ENCODE measurements at regions not wholly inside any gene's neighbourhood (a gene's known extent, or its start where the extent isn't known, plus 50 kb on each side); places are given as distances from the start of the nearest gene placed in this dataset.

GRCh38 chr4:12580787-12581186 is 903.4 kb downstream of the RAB28 start:
- Mint-ChIP-seq H3K9me3 (ENCODE audit: low read depth) (no peaks in the 10 kb centered on the region), H3K36me3 (ENCODE audit: low read depth) (no peaks in the 10 kb centered on the region), H3K4me1 (ENCODE audit: low read depth) (no peaks in the 10 kb centered on the region), H3K4me3 (ENCODE audit: unreplicated experiment) (no peak overlapping the region), H3K27ac (ENCODE audit: unreplicated experiment) (no peak overlapping the region), H3K27me3 (ENCODE audit: low read depth) (peaks cover 3% of the 10 kb centered on the region)
- DNase-seq (ENCODE audit: low spot score), result no peak
- TF ChIP-seq, protein P1, sequence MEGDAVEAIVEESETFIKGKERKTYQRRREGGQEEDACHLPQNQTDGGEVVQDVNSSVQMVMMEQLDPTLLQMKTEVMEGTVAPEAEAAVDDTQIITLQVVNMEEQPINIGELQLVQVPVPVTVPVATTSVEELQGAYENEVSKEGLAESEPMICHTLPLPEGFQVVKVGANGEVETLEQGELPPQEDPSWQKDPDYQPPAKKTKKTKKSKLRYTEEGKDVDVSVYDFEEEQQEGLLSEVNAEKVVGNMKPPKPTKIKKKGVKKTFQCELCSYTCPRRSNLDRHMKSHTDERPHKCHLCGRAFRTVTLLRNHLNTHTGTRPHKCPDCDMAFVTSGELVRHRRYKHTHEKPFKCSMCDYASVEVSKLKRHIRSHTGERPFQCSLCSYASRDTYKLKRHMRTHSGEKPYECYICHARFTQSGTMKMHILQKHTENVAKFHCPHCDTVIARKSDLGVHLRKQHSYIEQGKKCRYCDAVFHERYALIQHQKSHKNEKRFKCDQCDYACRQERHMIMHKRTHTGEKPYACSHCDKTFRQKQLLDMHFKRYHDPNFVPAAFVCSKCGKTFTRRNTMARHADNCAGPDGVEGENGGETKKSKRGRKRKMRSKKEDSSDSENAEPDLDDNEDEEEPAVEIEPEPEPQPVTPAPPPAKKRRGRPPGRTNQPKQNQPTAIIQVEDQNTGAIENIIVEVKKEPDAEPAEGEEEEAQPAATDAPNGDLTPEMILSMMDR (IDR thresholded peaks at IDR 0.05), result no peak

DNA sequence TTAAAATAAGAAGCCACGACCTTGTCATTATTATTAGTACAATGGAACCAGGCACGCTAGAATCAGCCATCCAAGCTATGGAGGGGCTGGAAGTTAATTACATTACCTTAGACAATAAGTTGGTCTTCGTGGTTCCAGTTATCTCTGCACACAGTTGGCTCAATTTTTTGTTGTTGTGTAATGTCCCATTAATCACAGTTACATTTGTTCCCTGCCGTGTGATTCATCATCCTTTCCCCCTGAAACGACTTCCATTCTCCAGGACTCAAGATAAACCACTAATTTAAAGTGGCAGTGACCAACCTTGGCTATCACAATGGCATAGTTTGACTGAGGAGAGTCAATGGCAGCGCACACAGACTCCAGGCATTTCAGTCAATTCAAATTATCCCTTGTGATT is 905.0 kb downstream of the RAB28 start:
- Mint-ChIP-seq H3K4me3 (ENCODE audit: unreplicated experiment) (no peak overlapping the region), H3K36me3 (ENCODE audit: low read depth) (no peaks in the 10 kb centered on the region), H3K27ac (ENCODE audit: unreplicated experiment) (no peak overlapping the region), H3K9me3 (ENCODE audit: low read depth) (peaks cover 5% of the 10 kb centered on the region), H3K4me1 (ENCODE audit: low read depth) (no peaks in the 10 kb centered on the region), H3K27me3 (ENCODE audit: low read depth) (peaks cover 5% of the 10 kb centered on the region)
- no peak for DNase-seq (ENCODE audit: low spot score)
- TF ChIP-seq, protein P1 (IDR thresholded peaks at IDR 0.05), result no peak

- H3K27me3 Mint-ChIP-seq (ENCODE audit: low read depth), result peaks cover 5% of the 10 kb centered on the region
- no peak overlapping the region for H3K4me3 Mint-ChIP-seq (ENCODE audit: unreplicated experiment)
- H3K4me1 Mint-ChIP-seq (ENCODE audit: low read depth), result no peaks in the 10 kb centered on the region
- no peak for DNase-seq (ENCODE audit: low spot score)
- H3K9me3 Mint-ChIP-seq (ENCODE audit: low read depth), result peaks cover 5% of the 10 kb centered on the region
- TF ChIP-seq, protein P1 (IDR thresholded peaks at IDR 0.05), result no peak
- H3K36me3 Mint-ChIP-seq (ENCODE audit: low read depth), result no peaks in the 10 kb centered on the region
- no peak overlapping the region for H3K27ac Mint-ChIP-seq (ENCODE audit: unreplicated experiment)
These were observed 907.7 kb downstream of the RAB28 start for GRCh38 chr4:12576409-12576808.

DNA sequence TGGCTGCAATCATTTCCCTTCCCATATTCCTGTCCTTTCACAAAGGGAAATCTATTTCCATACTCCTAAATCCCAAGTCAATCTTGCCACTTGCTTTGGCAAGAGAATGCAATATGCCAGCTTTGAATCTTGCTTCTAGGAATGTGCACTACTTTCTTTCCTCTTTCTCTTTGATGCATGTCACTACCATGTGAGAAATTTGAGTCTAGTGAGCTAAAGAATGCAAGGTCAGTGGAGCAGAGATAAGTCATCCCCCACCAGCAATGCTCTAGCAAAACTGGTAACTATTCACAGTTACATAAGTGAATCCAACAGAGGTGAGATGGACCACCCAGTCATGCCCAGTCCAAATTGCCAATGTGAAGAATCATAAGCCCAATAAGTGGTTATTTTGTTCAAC is 910.4 kb downstream of the RAB28 start:
- Mint-ChIP-seq H3K4me3 (ENCODE audit: unreplicated experiment) (no peak overlapping the region), H3K4me1 (ENCODE audit: low read depth) (no peaks in the 10 kb centered on the region), H3K36me3 (ENCODE audit: low read depth) (no peaks in the 10 kb centered on the region), H3K27me3 (ENCODE audit: low read depth) (peaks cover 4% of the 10 kb centered on the region), H3K27ac (ENCODE audit: unreplicated experiment) (no peak overlapping the region), H3K9me3 (ENCODE audit: low read depth) (peaks cover 5% of the 10 kb centered on the region)
- no peak for DNase-seq (ENCODE audit: low spot score)
- TF ChIP-seq, protein P1 (IDR thresholded peaks at IDR 0.05), result no peak

DNA sequence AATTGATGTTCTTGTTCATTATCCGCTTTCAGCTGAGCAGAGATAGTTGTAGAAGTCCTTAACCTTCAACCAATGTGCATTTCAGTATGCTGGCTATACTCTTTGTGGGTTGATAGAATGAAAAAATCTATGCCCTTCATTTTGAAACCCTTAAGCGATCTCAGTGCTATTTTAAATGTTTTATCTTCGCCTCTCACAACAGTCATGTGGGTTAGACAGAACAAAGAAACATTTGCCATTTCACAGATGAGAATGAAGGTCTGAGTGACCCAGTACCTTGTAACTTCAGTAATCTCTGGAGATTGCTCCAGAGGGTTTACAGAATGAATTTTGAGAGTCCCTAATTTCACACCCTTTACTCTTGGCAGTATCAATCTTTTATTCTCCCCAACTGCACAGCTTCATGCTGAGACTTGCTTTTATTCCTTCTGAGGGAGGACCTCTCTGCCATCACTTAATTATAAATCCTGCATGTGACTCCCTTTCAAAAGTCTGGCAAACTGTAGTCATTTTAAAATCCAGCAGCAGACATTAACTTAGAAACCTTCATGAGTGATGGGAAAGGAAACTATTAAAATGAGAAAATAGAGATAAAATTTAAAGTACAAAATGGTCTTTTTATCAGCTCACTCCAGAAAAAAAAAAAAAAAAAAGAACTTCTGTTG is 921.5 kb downstream of the RAB28 start:
- Mint-ChIP-seq H3K27me3 (ENCODE audit: low read depth) (no peaks in the 10 kb centered on the region), H3K4me3 (ENCODE audit: unreplicated experiment) (no peak overlapping the region), H3K9me3 (ENCODE audit: low read depth) (peaks cover 4% of the 10 kb centered on the region), H3K36me3 (ENCODE audit: low read depth) (no peaks in the 10 kb centered on the region), H3K27ac (ENCODE audit: unreplicated experiment) (no peak overlapping the region), H3K4me1 (ENCODE audit: low read depth) (no peaks in the 10 kb centered on the region)
- TF ChIP-seq, protein P1 (IDR thresholded peaks at IDR 0.05), result no peak
- DNase-seq (ENCODE audit: low spot score), result no peak

Data from chondrocyte (in vitro differentiated cells).